HG03469 (cell line): ENCODE measurements at regions not wholly inside any gene's neighbourhood (a gene's known extent, or its start where the extent isn't known, plus 50 kb on each side); places are given as distances from the start of the nearest gene placed in this dataset.

Experiments
- ATAC-seq: cut with Tn5 transposase; IDR thresholded peaks from one replicate; pipeline ENCODE4 v1.9.1; 2021; ENCODE audit warnings: mild to moderate bottlenecking, moderate library complexity, moderate number of reproducible peaks; ENCODE audit not compliant: unreplicated experiment

GRCh38 chr5:173780235-173781234 lies 107.6 kb upstream of the CPEB4 start:
- no peak for ATAC-seq

GRCh38 chr5:173781432-173781815 lies 106.7 kb upstream of the CPEB4 start:
- no peak for ATAC-seq

- ATAC-seq = no peak
These were observed 106.1 kb upstream of the CPEB4 start for GRCh38 chr5:173781816-173782670.

GRCh38 chr5:173782671-173783101 lies 105.5 kb upstream of the CPEB4 start:
- ATAC-seq = no peak

- ATAC-seq = no peak
These were observed 104.8 kb upstream of the CPEB4 start for GRCh38 chr5:173783371-173783770.

- no peak for ATAC-seq
These were observed 102.7 kb upstream of the CPEB4 start for GRCh38 chr5:173785400-173785799.

- no peak for ATAC-seq
These were observed 102.3 kb upstream of the CPEB4 start for GRCh38 chr5:173785866-173786265.

GRCh38 chr5:173786286-173787187 lies 101.6 kb upstream of the CPEB4 start:
- ATAC-seq = no peak

- no peak for ATAC-seq
These were observed 98.9 kb upstream of the CPEB4 start for GRCh38 chr5:173789031-173789920.

GRCh38 chr5:173790177-173790719 lies 97.9 kb upstream of the CPEB4 start:
- ATAC-seq = no peak

- no peak for ATAC-seq
These were observed 97.2 kb upstream of the CPEB4 start for GRCh38 chr5:173790836-173791546.

GRCh38 chr5:173791878-173792277 lies 96.3 kb upstream of the CPEB4 start:
- no peak for ATAC-seq

GRCh38 chr5:173792781-173793547 lies 95.2 kb upstream of the CPEB4 start:
- no peak for ATAC-seq

GRCh38 chr5:173793648-173794548 lies 94.3 kb upstream of the CPEB4 start:
- ATAC-seq = no peak

GRCh38 chr5:173794901-173795416 lies 93.2 kb upstream of the CPEB4 start:
- no peak for ATAC-seq

- ATAC-seq = no peak
These were observed 92.5 kb upstream of the CPEB4 start for GRCh38 chr5:173795601-173796000.
